ENCODE measurements at regions not wholly inside any gene's neighbourhood (a gene's known extent, or its start where the extent isn't known, plus 50 kb on each side); places are given as distances from the start of the nearest gene placed in this dataset.

- Histone ChIP-seq H3K9me2 (ENCODE audit: insufficient read depth) (no peaks in the 10 kb centered on the region), H3K36me3 (ENCODE audit: low read depth) (no peaks in the 10 kb centered on the region), H4K20me1 (ENCODE audit: insufficient read depth) (peaks cover 4% of the 10 kb centered on the region; the same call in 1 of the 2 replicates), H3K79me2 (ENCODE audit: low read depth) (no peaks in the 10 kb centered on the region), H3K4me2 (no peak overlapping the region), H2AFZ (no peak overlapping the region), H3K9me3 (ENCODE audit: insufficient read depth, low read depth) (no peaks in the 10 kb centered on the region), H3K27ac (no peak overlapping the region), H3K27me3 (ENCODE audit: insufficient read depth, low read depth) (no peaks in the 10 kb centered on the region), H3F3A (ENCODE audit: insufficient read depth, low read depth) (no peaks in the 10 kb centered on the region), H3K4me3 (no peak overlapping the region), H3K4me1 (replicated peaks; ENCODE audit: insufficient read depth) (no peaks in the 10 kb centered on the region)
- CTCF ChIA-PET = no interaction called here
- intact Hi-C loops (cut with micrococcal nuclease; ENCODE audit: unreplicated experiment) = no loop called here
- POLR2A ChIA-PET (ENCODE audit: unreplicated experiment) = no interaction called here
- TF ChIP-seq EZH2 (IDR thresholded peaks at IDR 0.05; ENCODE audit: low read depth) (no peak), CTCF (conservative IDR thresholded peaks at IDR 0.05) (no peak)
- no TSS peak for BruUV-seq (replicated peaks)
- no peak for DNase-seq
These were observed 503.0 kb downstream of the LIG4 start for GRCh38 chr13:107712145-107712860.

- Histone ChIP-seq H3K27ac (no peak overlapping the region), H4K20me1 (ENCODE audit: insufficient read depth) (no peaks in the 10 kb centered on the region), H3K9me2 (ENCODE audit: insufficient read depth) (no peaks in the 10 kb centered on the region), H3K36me3 (ENCODE audit: low read depth) (no peaks in the 10 kb centered on the region), H3K4me1 (replicated peaks; ENCODE audit: insufficient read depth) (no peaks in the 10 kb centered on the region), H3K27me3 (ENCODE audit: insufficient read depth, low read depth) (no peaks in the 10 kb centered on the region), H3F3A (ENCODE audit: insufficient read depth, low read depth) (no peaks in the 10 kb centered on the region), H2AFZ (no peak overlapping the region), H3K9me3 (ENCODE audit: insufficient read depth, low read depth) (no peaks in the 10 kb centered on the region), H3K4me3 (no peak overlapping the region), H3K79me2 (ENCODE audit: low read depth) (no peaks in the 10 kb centered on the region), H3K4me2 (no peak overlapping the region)
- TF ChIP-seq CTCF (conservative IDR thresholded peaks at IDR 0.05) (no peak), EZH2 (IDR thresholded peaks at IDR 0.05; ENCODE audit: low read depth) (no peak)
- DNase-seq = no peak
- intact Hi-C loops (cut with micrococcal nuclease; ENCODE audit: unreplicated experiment) = no loop called here
- ChIA-PET POLR2A (ENCODE audit: unreplicated experiment) (no interaction called here), CTCF (no interaction called here)
- no TSS peak for BruUV-seq (replicated peaks)
These were observed 525.2 kb downstream of the LIG4 start for GRCh38 chr13:107690181-107690580.

GRCh38 chr13:107685876-107686275, 529.5 kb downstream of the LIG4 start:
- no peaks in the 10 kb centered on the region for H3K9me3 ChIP-seq (ENCODE audit: insufficient read depth, low read depth)
- H3K27me3 ChIP-seq (ENCODE audit: insufficient read depth, low read depth) = no peaks in the 10 kb centered on the region
- H3K36me3 ChIP-seq (ENCODE audit: low read depth) = no peaks in the 10 kb centered on the region
- BruUV-seq (replicated peaks) = no TSS peak
- H3K79me2 ChIP-seq (ENCODE audit: low read depth) = no peaks in the 10 kb centered on the region
- intact Hi-C loops (cut with micrococcal nuclease; ENCODE audit: unreplicated experiment) = no loop called here
- H3K4me1 ChIP-seq (replicated peaks; ENCODE audit: insufficient read depth) = no peaks in the 10 kb centered on the region
- TF ChIP-seq EZH2 (IDR thresholded peaks at IDR 0.05; ENCODE audit: low read depth) = no peak
- no peak for TF ChIP-seq CTCF (conservative IDR thresholded peaks at IDR 0.05)
- no peak for DNase-seq
- H3F3A ChIP-seq (ENCODE audit: insufficient read depth, low read depth) = no peaks in the 10 kb centered on the region
- CTCF ChIA-PET = no interaction called here
- no peak overlapping the region for H3K4me2 ChIP-seq
- no peak overlapping the region for H3K4me3 ChIP-seq
- no peaks in the 10 kb centered on the region for H4K20me1 ChIP-seq (ENCODE audit: insufficient read depth)
- POLR2A ChIA-PET (ENCODE audit: unreplicated experiment) = no interaction called here
- no peak overlapping the region for H3K27ac ChIP-seq
- no peaks in the 10 kb centered on the region for H3K9me2 ChIP-seq (ENCODE audit: insufficient read depth)
- no peak overlapping the region for H2AFZ ChIP-seq
